Urothelium cell line (cell line): ENCODE measurements at regions not wholly inside any gene's neighbourhood (a gene's known extent, or its start where the extent isn't known, plus 50 kb on each side); places are given as distances from the start of the nearest gene placed in this dataset.

Experiments
- DNase-seq: peaks from one replicate; pipeline ENCODE4 v3.0.0; 2011; ENCODE audit warnings: low spot score, mixed read lengths
- FAIRE-seq: peaks from 2 replicates; lab custom pipeline; 2011; peaks lifted over from hg19 to GRCh38; lab: Jason Lieb, UNC

DNA sequence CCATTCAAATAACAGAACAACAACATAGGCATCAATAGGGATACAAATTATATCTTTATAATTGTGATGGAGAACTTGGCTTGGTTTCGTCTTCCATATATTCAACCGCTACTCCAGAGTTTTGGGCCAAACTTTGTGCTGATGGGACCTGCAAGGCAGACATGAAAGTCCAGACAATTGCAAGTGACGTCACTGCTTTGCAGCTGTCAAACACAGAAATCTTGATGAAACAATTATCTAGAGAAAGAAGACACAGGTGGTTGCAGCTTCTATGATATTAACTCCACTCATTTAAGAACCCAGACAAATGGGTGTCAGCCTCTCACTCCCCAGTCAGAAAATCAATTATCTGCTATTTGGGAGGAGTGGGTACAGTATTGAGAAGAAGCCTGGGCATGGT, 390.6 kb downstream of the NUF2 start:
- no peak for FAIRE-seq
- DNase-seq = no peak

DNA sequence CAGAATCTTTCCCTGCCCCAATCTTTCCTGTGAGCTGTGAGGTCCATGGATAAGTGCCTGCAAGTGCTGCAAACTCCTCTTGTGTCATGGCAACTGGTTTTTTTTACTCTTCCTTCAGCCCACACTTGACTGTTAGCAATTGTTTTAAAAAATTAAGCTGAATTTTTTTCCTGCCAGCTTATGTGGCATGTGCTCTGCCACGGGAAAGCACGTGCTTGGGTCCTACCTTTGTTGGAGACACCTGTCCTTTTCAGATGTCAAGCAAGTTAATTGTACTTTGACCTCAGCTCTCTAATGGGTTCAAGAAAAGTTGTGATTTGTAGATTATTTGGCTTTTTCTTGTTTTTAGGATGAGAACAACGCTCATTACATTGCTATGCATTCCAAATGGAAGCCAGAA, 398.5 kb downstream of the NUF2 start:
- DNase-seq (no peak), FAIRE-seq (no peak)

- FAIRE-seq (no peak), DNase-seq (no peak)
Measured at GRCh38 chr1:163725551-163725950, 403.8 kb downstream of the NUF2 start.

DNA sequence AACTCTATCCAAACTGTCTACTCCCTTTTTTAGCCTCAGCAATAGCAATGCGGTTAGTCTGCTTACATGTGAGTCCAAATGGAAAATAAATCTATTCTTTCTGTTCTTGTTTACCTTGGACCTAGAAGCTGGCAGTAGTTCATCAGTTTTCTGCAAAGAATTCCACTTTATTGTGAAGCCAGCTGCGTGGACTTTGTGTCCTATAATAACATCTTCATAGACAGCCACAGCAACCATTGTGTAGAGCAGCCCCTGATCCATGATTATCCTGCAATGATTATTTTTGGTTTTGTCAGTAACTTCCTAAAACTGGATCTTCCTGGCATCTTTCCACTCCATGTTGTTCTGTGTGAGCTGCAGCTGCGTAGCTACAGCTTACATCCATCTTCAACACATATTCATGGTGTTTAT, 408.7 kb downstream of the NUF2 start:
- no peak for DNase-seq
- FAIRE-seq = no peak

GRCh38 chr1:163737261-163737660, 415.5 kb downstream of the NUF2 start:
- FAIRE-seq = no peak
- DNase-seq = no peak

- DNase-seq (no peak), FAIRE-seq (no peak)
Measured at GRCh38 chr1:163744301-163744887, 422.6 kb downstream of the NUF2 start.

- FAIRE-seq = no peak
Measured at GRCh38 chr1:163745204-163745603, 423.4 kb downstream of the NUF2 start.

DNA sequence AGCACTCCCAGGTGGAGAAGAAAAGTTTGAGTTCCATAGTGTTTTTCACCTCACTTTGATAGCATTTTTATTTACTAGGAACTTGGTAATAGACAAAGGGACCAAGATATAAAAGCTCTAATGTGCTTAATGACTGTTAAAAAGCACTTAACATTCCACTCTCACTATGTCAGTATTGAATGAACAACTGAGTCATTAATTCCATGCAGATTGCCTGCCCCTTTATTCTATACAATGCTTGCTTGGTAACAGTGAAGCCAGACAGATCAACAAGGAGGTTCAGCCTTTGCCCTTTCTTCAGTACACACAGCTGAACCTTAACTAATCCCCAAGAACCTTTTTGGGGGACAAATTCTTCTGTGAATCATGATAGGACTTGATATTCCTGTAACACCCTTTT, 425.5 kb downstream of the NUF2 start:
- no peak for FAIRE-seq

More at GRCh38 chr1:163745204-163745603, 423.4 kb downstream of the NUF2 start:
- no peak for DNase-seq

DNA sequence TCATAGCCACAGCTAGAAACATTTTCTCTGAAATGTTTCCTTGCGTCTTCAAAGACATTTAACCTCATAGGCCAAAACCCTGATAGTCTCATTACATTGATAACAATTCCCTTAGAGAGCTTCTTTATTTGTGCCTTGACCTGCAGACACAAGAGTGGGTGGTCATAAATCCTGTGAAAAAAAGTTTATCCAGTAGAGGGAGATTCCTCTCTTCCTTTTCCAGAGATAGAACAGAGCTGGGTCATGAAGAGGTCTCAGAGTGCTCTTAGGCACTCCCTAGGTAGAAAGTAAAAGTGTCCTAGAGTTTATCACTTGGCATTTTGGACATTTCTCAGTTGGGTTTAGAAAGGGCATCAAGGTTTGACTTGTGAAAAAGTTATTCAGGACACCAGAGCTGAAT, 426.1 kb downstream of the NUF2 start:
- no peak for DNase-seq

More for the DNA sequence above, 425.5 kb downstream of the NUF2 start:
- DNase-seq = no peak

DNA sequence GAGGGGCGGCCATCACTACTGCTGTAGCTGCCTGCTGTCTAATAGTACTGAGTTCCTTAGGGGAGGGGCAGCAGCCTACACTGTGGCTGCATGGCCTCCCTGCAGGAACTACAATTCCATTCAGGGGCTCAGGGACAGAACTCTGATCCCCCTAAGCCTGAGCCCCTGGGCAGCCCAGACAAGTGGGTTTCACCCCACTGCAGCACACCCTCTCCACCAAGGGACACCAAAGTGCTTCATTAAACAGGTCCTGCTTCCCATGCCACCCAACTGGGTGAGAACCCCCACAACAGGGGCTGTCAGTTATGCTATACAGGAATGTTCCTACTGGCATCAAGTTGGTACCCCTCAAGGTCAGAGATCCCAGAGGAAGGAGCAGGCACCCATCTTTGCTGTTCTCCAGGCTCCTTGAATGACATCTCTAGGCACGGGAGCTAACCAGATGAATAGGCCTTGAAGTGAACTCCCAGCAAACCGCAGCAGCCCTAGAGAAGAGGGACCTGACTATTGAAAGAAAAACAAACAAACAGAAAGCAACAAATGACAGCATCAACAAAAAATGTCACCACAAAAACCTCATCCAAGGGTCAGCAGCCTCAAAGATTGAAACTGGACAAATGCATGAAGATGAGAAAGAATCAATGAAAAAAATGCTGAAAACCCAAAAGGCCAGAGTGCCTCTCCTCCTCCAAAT, 437.4 kb downstream of the NUF2 start:
- FAIRE-seq (no peak), DNase-seq (no peak)

More for the DNA sequence above, 426.1 kb downstream of the NUF2 start:
- no peak for FAIRE-seq

DNA sequence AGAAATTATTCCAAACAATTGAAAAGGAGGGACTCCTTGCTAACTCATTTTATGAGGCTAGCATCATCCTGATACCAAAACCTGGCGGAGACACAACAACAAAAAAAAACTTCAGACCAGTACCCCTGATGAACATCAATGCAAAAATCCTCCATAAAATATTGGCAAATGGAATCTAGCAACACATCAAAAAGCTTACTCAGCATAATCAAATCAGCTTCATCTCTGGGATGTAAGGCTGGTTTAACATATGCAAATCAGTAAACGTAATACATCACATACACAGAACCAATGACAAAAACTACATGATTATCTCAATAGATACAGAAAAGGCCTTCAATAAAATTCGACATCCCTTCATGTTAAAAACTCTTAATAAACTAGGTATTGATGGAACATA, 440.1 kb downstream of the NUF2 start:
- FAIRE-seq (no peak), DNase-seq (no peak)

DNA sequence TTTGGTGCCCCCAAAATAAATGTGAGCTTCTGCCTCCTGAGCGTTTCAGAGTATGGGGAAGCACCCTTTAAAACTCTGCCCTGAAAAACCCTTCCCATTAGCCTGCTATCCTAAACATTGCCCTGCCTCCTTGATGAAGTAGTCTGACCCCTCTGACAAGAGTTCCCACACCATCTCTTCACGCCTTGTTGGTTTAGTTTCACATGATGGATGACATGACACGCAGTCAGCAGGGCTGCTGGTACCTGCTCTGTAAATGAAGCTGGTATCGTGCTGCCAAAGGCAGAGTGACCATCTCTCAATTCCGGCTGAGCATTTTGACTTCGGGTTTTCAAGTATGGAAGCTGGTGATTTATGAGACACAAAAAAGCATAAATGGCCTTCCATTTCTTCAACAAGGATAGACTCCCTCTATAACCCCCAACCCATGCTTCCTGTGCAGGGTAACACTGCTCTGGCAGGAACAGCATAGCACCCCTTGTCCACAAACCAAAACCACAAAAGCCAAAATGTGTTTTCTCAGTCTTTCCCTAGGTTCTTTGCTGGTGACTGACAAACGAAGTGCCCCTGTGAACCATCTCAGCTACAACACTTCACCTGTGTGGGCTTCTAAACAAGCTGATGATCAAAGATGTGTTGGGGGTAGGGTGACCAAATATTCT, 444.6 kb downstream of the NUF2 start:
- no peak for FAIRE-seq
- no peak for DNase-seq

GRCh38 chr1:163768576-163768975, 446.8 kb downstream of the NUF2 start:
- FAIRE-seq = no peak
- DNase-seq = no peak

- DNase-seq = no peak
- no peak for FAIRE-seq
Measured at GRCh38 chr1:163770265-163770664, 448.5 kb downstream of the NUF2 start.

DNA sequence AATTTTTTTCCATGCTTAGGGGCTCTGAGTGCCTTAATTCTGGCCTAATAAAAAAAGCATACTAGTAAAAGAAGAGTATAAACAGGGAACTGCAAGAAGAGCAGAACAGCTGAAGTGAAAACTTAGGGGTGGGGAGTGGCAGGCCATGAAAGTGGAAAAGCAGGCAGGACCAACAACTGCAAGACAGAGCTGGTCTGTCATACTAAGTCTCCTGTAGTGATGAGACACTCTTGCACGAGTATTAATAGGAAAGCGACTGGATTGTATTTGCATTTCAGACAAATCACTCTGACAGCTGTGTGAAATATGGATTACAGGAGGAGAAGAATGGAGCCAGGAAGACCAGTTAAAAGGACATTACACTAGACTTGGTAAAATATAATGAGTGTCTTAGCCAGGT, 449.9 kb downstream of the NUF2 start:
- DNase-seq = no peak
- no peak for FAIRE-seq

DNA sequence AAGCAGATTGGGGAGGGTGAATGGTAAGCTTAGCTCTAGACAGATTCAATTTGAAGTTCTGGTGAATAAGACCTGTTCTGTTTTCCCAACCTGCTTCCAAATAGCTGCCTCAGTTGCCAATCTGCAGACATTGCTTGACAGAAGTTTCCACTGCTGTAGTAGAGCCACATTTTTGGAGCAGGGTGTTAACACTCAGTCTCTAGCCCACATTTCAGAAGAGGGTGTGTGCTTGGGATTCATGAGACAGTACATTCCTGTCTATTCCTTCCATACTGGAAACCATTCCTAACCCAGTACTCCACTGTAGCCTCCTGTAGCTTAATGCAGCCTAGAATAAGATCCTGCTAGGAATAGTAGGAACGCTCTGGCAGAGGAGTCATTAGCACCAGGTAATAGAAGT, 450.5 kb downstream of the NUF2 start:
- DNase-seq = no peak
- FAIRE-seq = no peak

- no peak for DNase-seq
- no peak for FAIRE-seq
Measured at GRCh38 chr1:163773396-163773795, 451.6 kb downstream of the NUF2 start.

GRCh38 chr1:163774401-163774945, 452.7 kb downstream of the NUF2 start:
- FAIRE-seq (no peak), DNase-seq (no peak)

GRCh38 chr1:163774978-163775620, 453.3 kb downstream of the NUF2 start:
- DNase-seq = no peak
- no peak for FAIRE-seq

DNA sequence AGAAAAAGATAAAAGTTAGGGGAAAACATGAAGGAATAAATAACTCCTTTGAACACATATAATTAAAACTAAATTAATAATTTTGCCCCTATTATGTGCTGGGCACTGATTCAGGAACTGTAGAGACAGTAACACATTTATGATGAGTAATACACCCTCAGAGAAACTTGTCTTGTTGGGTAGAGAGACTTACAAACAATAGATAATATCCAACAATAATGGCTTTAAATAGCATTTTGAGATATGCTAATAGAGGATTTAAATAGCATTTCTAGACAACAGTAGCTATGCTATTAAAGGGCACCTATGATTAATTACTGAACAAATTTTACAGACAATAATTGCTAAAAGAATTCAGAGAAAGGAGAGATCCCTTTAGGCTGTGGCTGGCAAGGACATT, 455.5 kb downstream of the NUF2 start:
- DNase-seq = no peak
- FAIRE-seq = no peak

DNA sequence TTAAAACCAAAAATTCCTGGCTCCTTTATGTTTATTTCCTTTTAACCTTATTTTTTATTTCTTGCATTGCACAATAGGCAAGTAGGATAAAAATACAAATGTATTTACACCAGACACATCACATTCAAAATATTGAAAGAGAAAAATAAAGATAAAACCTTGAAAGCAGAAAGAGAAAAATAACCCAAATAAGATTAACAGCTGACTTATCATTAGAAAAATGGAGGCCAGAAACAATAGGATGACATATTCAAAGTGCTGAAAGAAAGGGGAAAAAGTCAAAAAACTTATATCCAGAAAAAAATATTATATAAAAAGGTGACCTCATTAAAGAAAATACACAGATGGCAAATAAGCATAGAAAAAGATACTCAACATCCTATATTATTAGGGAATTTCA, 459.4 kb downstream of the NUF2 start:
- DNase-seq (no peak), FAIRE-seq (no peak)
